ENCODE measurements at regions not wholly inside any gene's neighbourhood (a gene's known extent, or its start where the extent isn't known, plus 50 kb on each side); places are given as distances from the start of the nearest gene placed in this dataset.

DNA sequence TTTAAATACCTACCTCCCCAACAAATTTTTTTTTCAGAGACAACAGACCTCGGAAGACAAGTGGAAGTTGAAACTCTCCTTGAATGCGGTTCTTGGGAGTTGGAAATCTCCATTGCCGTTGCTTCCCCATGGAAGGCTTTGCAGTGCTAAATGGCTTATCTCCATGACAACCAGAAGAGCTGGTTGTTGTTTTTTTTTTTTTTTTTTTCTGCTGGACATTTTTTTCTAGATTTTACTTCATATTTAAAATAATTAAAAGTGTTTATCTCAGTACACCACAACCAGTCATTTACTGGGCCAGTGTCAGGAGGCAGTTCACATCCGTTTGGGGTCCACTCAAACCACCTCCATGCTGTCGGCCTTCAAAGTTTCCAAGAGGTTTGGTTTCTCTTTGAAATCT, 348.5 kb upstream of the PRKCQ start:
- POLR2A ChIA-PET, result no interaction called here
- no peak overlapping the region for H3K4me2 ChIP-seq (ENCODE audit: low read length)
- CTCF ChIA-PET, result no interaction called here

More for the DNA sequence above, 348.5 kb upstream of the PRKCQ start:
- H3K27me3 ChIP-seq (ENCODE audit: insufficient read depth, low read length), result peaks cover 24% of the 10 kb centered on the region
- H3K4me1 ChIP-seq (ENCODE audit: control insufficient read depth in 1 of 2, insufficient read depth in 2 of 2, low read length in 2 of 2), result no peaks in the 10 kb centered on the region; a peak in 1 of 4 replicates
- ATAC-seq (no peak), DNase-seq (ENCODE audit: low read depth, low spot score) (no peak)
- H3K9ac ChIP-seq (ENCODE audit: low read length), result no peak overlapping the region
- no peaks in the 10 kb centered on the region for H3K79me2 ChIP-seq (ENCODE audit: insufficient read depth, low read length)
- no peaks in the 10 kb centered on the region for H4K20me1 ChIP-seq (ENCODE audit: insufficient read depth)
- H3K27ac ChIP-seq (ENCODE audit: low read depth, low read length), result no peak overlapping the region
- RAD21 ChIA-PET (ENCODE audit: low non-redundant PET in 1 of 2, low total read pairs in 2 of 2, uncharacterized antibody in 2 of 2, unreplicated experiment in 2 of 2), result no interaction called here
- no peaks in the 10 kb centered on the region for H3K9me3 ChIP-seq (ENCODE audit: control insufficient read depth in 1 of 2, insufficient read depth in 1 of 2, low read depth in 1 of 2, low read length in 2 of 2)
- H3K9me2 ChIP-seq (ENCODE audit: insufficient read depth), result no peaks in the 10 kb centered on the region
- intact Hi-C loops (cut with micrococcal nuclease), result no loop called here
- no peaks in the 10 kb centered on the region for H3K36me3 ChIP-seq (ENCODE audit: control insufficient read depth in 1 of 2, insufficient read depth in 2 of 2, low read length in 2 of 2)
- TF ChIP-seq EZH2phosphoT487 (IDR thresholded peaks at IDR 0.05; ENCODE audit: borderline replicate concordance) (no peak), POLR2AphosphoS5 (IDR thresholded peaks at IDR 0.05; ENCODE audit: low read depth, low read length) (no peak), SIN3A (IDR thresholded peaks at IDR 0.05; ENCODE audit: low read depth) (no peak), ZNF274 (IDR thresholded peaks at IDR 0.05; ENCODE audit: low read depth, low read length) (no peak), POLR2A (IDR thresholded peaks at IDR 0.05; ENCODE audit: borderline replicate concordance, extremely low read depth, insufficient read depth, insufficient read length) (no peak), SP1 (IDR thresholded peaks at IDR 0.05; ENCODE audit: low read depth) (no peak), TCF7L2 (IDR thresholded peaks at IDR 0.05; ENCODE audit: borderline replicate concordance, extremely low read depth, insufficient read depth, insufficient read length) (no peak), SRF (IDR thresholded peaks at IDR 0.05; ENCODE audit: low read depth) (no peak), RAD21 (IDR thresholded peaks at IDR 0.05; ENCODE audit: low read depth) (no peak), EGR1 (IDR thresholded peaks at IDR 0.05; ENCODE audit: low read depth) (no peak), CBX3 (IDR thresholded peaks at IDR 0.05; ENCODE audit: low read depth) (no peak), JUND (IDR thresholded peaks at IDR 0.05) (no peak), FOSL1 (IDR thresholded peaks at IDR 0.05; ENCODE audit: low read depth) (no peak), EZH2 (IDR thresholded peaks at IDR 0.05) (no peak), CEBPB (IDR thresholded peaks at IDR 0.05; ENCODE audit: low read depth) (no peak)
- TF ChIP-seq, protein P1, sequence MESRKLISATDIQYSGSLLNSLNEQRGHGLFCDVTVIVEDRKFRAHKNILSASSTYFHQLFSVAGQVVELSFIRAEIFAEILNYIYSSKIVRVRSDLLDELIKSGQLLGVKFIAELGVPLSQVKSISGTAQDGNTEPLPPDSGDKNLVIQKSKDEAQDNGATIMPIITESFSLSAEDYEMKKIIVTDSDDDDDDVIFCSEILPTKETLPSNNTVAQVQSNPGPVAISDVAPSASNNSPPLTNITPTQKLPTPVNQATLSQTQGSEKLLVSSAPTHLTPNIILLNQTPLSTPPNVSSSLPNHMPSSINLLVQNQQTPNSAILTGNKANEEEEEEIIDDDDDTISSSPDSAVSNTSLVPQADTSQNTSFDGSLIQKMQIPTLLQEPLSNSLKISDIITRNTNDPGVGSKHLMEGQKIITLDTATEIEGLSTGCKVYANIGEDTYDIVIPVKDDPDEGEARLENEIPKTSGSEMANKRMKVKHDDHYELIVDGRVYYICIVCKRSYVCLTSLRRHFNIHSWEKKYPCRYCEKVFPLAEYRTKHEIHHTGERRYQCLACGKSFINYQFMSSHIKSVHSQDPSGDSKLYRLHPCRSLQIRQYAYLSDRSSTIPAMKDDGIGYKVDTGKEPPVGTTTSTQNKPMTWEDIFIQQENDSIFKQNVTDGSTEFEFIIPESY (IDR thresholded peaks at IDR 0.05; ENCODE audit: extremely low read depth, insufficient replicate concordance, low read length), result no peak
- TF ChIP-seq, protein P2, sequence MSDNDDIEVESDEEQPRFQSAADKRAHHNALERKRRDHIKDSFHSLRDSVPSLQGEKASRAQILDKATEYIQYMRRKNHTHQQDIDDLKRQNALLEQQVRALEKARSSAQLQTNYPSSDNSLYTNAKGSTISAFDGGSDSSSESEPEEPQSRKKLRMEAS (IDR thresholded peaks at IDR 0.05), result no peak
- TF ChIP-seq, protein P3, sequence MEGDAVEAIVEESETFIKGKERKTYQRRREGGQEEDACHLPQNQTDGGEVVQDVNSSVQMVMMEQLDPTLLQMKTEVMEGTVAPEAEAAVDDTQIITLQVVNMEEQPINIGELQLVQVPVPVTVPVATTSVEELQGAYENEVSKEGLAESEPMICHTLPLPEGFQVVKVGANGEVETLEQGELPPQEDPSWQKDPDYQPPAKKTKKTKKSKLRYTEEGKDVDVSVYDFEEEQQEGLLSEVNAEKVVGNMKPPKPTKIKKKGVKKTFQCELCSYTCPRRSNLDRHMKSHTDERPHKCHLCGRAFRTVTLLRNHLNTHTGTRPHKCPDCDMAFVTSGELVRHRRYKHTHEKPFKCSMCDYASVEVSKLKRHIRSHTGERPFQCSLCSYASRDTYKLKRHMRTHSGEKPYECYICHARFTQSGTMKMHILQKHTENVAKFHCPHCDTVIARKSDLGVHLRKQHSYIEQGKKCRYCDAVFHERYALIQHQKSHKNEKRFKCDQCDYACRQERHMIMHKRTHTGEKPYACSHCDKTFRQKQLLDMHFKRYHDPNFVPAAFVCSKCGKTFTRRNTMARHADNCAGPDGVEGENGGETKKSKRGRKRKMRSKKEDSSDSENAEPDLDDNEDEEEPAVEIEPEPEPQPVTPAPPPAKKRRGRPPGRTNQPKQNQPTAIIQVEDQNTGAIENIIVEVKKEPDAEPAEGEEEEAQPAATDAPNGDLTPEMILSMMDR (IDR thresholded peaks at IDR 0.05 in 2 of 3, conservative IDR thresholded peaks at IDR 0.05 in 1 of 3; ENCODE audit: borderline replicate concordance in 1 of 3, insufficient read depth in 1 of 3, low read depth in 2 of 3, low read length in 2 of 3), result no peak
- TF ChIP-seq, protein P4, sequence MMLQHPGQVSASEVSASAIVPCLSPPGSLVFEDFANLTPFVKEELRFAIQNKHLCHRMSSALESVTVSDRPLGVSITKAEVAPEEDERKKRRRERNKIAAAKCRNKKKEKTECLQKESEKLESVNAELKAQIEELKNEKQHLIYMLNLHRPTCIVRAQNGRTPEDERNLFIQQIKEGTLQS (IDR thresholded peaks at IDR 0.05), result no peak
- no peak overlapping the region for H3K4me3 ChIP-seq (replicated peaks in 1 of 2; ENCODE audit: low read depth in 1 of 2, low read length in 2 of 2)
- H2AFZ ChIP-seq (ENCODE audit: low read depth, low read length, poor library complexity, severe bottlenecking), result no peak overlapping the region
- no TSS peak for BruUV-seq (replicated peaks)

Data from HCT116 (cell line).